ENCODE measurements at regions not wholly inside any gene's neighbourhood (a gene's known extent, or its start where the extent isn't known, plus 50 kb on each side); places are given as distances from the start of the nearest gene placed in this dataset.
"Not testable (repeated sequence)": the region's sequence is repeated elsewhere in the genome, so short reads cannot be mapped to it uniquely, and the experiment has no call there.

GRCh38 chr6:90372450-90372849 lies 75.8 kb upstream of the BACH2 start:
- DNase-seq (ENCODE audit: low read depth in 2 of 2) = no peak

GRCh38 chr6:90370493-90370959 lies 73.9 kb upstream of the BACH2 start:
- no peak for DNase-seq (ENCODE audit: low read depth in 2 of 2)

DNA sequence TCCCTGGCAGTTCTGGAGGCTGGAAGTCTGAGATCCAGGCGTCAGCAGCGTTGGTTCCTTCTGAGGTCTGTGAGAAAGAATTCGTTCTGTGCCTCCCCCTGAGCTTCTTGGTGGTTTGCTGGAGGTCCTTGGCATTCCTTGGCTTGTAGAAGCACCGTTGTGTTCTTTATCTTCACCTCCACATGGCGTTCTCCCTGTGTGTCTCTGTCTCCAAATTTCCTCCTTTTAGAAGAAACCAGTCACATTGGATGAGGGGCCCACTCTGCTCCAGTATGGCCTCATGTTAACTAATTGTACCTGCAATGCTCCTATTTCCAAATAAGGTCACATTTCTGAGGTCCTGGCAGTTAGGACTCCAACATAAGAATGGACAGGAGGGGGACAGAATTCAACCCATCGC lies 73.0 kb upstream of the BACH2 start:
- no peak for DNase-seq (ENCODE audit: low read depth in 2 of 2)

DNA sequence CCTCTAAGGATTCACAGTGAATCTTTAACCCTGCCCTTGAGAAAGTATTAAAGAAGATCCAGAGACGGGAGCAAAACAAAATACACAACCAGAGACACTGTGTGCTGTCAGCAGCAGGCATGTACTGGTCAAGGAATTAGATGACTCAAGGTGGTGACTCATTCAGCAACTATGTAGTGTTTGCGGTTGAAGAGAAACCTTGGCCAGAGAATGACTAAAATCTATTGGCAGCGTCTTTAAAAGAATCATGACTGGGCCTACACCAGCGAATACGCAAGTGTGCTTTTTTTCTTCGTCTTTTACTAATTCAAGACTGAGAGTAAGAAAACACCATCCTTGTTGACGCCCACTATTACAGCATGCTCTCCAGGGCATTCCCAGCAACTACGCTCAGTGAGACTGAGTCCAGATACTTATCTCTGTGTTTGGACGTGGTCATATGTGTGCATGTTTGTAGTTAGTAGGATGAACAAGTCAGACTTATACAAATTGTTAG lies 72.4 kb upstream of the BACH2 start:
- DNase-seq (ENCODE audit: low read depth in 2 of 2) = peak; percentile 100

GRCh38 chr6:90368601-90369000 lies 72.0 kb upstream of the BACH2 start:
- DNase-seq (ENCODE audit: low read depth in 2 of 2) = peak; percentile 36 to 40

DNA sequence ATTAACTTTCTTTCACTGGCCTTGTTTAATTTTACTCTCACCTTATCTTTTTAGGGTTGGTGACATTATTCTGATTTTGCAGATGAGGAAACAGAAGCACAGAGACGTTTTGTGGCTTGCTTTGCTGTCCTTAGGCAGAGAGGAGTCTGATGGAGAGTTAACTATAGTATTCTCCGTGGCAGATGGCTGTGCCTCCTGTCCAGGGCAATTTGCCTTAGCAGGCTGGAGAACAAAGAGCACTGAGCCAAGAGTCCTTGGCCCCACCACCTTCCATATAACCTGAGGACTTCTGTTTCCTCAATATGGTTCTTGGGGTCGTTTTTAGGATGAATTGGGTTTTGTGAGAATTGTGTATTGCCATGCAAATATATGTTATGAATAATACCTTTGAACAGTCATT lies 71.4 kb upstream of the BACH2 start:
- no peak for DNase-seq (ENCODE audit: low read depth in 2 of 2)

- no peak for DNase-seq (ENCODE audit: low read depth in 2 of 2)
These were observed 69.0 kb upstream of the BACH2 start for GRCh38 chr6:90365565-90366219.

GRCh38 chr6:90365002-90365401 lies 68.4 kb upstream of the BACH2 start:
- DNase-seq (ENCODE audit: low read depth in 2 of 2) = no peak

- DNase-seq (ENCODE audit: low read depth in 2 of 2) = no peak
These were observed 67.6 kb upstream of the BACH2 start for GRCh38 chr6:90364286-90364685.

- peak in 1 of 2 experiments; percentile 38 for DNase-seq (ENCODE audit: low read depth in 2 of 2)
These were observed 65.7 kb upstream of the BACH2 start for GRCh38 chr6:90362318-90362717.

GRCh38 chr6:90361174-90361573 lies 64.5 kb upstream of the BACH2 start:
- no peak for DNase-seq (ENCODE audit: low read depth in 2 of 2)

DNA sequence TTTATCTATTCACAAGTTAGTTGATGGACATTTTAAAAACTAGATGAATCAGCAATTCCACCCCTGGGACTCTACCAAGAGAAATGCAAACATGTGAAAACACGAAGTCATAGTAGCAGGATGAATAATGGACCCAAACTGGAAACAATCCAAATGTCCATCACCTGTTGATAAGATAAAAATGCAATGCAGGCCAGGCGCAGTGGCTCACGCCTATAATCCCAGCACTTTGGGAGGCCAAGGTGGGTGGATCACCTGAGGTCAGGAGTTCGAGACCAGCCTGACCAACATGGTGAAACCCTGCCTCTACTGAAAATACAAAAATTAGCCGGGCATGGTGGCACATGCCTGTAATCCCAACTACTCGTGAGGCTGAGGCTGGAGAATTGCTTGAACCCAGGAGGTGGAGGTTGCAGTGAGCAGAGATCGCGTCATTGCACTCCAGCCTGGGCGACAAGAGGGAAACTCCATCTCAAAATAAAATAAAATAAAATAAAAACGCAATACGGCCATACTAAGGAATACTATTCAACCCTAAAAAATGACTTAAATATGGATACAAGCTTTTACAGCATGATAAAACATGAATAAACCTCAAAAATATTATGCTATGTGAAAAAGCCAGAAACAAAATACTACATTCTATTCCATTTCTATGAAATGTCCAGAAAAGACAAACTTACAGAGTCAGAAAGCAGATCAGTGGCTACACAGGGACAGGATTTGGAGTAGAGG lies 61.6 kb upstream of the BACH2 start:
- DNase-seq (ENCODE audit: low read depth in 2 of 2) = not testable (repeated sequence)

GRCh38 chr6:90356012-90356421 lies 59.4 kb upstream of the BACH2 start:
- DNase-seq (ENCODE audit: low read depth in 2 of 2) = no peak

GRCh38 chr6:90354961-90355360 lies 58.3 kb upstream of the BACH2 start:
- no peak for DNase-seq (ENCODE audit: low read depth in 2 of 2)

- peak; percentile 46 to 54 for DNase-seq (ENCODE audit: low read depth in 2 of 2)
These were observed 55.1 kb upstream of the BACH2 start for GRCh38 chr6:90351696-90352095.

- DNase-seq (ENCODE audit: low read depth in 2 of 2) = no peak
These were observed 54.3 kb upstream of the BACH2 start for GRCh38 chr6:90350689-90351554.

GRCh38 chr6:90347411-90347851 lies 50.8 kb upstream of the BACH2 start:
- DNase-seq (ENCODE audit: low read depth in 2 of 2) = no peak

GRCh38 chr6:90346729-90347128 lies 50.1 kb upstream of the BACH2 start:
- DNase-seq (ENCODE audit: low read depth in 2 of 2) = no peak

All from fibroblast of skin of left quadriceps (primary cell).